ENCODE measurements at regions not wholly inside any gene's neighbourhood (a gene's known extent, or its start where the extent isn't known, plus 50 kb on each side); places are given as distances from the start of the nearest gene placed in this dataset.

DNA sequence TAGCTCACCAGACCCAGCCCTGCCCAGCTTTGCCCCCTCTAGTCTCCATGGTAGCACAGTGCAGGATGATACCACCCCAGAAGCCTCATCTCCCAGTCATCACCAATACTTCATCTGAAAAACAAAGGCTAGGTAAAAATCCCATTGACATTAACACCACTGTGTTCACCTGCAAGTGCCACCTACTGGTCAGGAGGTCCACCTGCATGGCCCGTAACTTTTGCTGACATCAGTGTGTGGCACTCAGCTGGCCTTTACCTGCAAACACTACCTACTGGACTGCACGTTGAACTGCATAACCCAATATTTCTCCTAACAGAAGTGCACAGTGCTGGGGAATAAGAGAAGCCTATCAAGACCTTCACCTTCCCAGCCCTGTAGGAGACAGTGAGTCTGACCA lies 234.7 kb upstream of the ADGRB3 start:
- no peak for DNase-seq (ENCODE audit: low spot score)
- TF ChIP-seq, protein P1, sequence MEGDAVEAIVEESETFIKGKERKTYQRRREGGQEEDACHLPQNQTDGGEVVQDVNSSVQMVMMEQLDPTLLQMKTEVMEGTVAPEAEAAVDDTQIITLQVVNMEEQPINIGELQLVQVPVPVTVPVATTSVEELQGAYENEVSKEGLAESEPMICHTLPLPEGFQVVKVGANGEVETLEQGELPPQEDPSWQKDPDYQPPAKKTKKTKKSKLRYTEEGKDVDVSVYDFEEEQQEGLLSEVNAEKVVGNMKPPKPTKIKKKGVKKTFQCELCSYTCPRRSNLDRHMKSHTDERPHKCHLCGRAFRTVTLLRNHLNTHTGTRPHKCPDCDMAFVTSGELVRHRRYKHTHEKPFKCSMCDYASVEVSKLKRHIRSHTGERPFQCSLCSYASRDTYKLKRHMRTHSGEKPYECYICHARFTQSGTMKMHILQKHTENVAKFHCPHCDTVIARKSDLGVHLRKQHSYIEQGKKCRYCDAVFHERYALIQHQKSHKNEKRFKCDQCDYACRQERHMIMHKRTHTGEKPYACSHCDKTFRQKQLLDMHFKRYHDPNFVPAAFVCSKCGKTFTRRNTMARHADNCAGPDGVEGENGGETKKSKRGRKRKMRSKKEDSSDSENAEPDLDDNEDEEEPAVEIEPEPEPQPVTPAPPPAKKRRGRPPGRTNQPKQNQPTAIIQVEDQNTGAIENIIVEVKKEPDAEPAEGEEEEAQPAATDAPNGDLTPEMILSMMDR (IDR thresholded peaks at IDR 0.05; ENCODE audit: extremely low read depth, missing control alignments) = no peak

DNA sequence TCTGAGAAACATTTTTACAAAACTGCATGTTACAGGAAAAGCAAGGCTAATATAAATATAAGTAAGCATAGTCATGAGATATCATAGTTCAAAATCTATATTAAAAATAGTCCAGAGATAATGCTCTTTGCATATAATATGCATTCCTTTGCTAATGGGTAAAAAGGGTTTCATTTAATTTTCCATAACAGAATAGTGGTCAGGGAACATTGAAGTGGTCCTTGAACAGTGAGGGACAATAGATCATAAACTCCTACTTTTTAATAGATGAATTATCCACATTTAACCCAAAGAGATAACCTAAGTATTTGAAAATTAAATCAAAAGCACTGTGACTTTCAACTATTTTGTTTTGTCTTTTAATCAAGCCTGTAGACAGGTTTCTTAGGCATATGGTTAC lies 243.1 kb upstream of the ADGRB3 start:
- DNase-seq (ENCODE audit: low spot score) = no peak
- TF ChIP-seq, protein P1 (IDR thresholded peaks at IDR 0.05; ENCODE audit: extremely low read depth, missing control alignments) = no peak

GRCh38 chr6:68372991-68373390 lies 262.1 kb upstream of the ADGRB3 start:
- TF ChIP-seq, protein P1 (IDR thresholded peaks at IDR 0.05; ENCODE audit: extremely low read depth, missing control alignments) = no peak
- DNase-seq (ENCODE audit: low spot score) = no peak

DNA sequence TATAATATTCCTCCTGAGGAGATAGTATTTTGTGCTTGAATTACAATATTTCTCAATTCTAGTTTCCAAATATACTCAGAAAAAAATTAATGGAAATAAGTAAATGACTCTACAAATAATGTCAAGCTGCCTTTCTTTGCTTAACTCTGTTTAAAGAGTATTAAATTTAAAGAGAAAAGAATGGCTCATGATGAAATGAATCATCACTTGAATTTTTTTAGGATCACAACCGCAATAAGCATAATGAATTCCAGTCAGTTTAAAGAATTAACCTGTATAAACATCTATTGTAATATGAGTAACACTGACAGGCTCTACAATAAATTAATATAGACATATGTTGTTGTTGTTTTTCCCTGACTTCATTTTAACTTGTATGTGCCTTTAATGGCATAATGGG lies 266.2 kb upstream of the ADGRB3 start:
- TF ChIP-seq, protein P1 (IDR thresholded peaks at IDR 0.05; ENCODE audit: extremely low read depth, missing control alignments) = no peak
- DNase-seq (ENCODE audit: low spot score) = no peak

DNA sequence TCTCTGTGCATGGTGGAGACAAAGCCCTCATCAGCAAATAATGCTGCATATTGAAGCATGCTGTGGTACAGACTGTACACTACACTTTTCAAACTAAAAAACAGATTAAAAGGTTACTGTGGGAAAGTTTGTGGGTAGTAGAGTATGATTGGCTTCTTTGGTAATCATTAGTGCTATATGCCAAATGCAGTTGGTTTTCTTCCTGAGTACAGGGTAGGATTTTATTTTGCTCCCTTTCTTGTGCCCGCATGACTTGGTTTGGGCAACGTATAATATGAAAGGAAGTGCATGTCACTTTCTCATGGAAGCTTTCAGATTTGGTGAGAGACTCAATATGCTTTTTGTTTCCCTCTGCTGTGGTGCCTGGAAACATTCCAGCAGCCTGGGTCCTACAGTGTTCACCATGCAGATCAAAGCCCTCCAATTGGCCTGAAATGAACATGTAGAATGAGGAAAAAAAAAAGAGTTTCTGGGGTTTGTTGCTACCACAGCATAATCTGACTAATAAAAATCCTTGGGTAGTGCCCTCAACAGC lies 270.7 kb upstream of the ADGRB3 start:
- DNase-seq (ENCODE audit: low spot score) = no peak
- TF ChIP-seq, protein P1 (IDR thresholded peaks at IDR 0.05; ENCODE audit: extremely low read depth, missing control alignments) = no peak

GRCh38 chr6:68343901-68344300 lies 291.2 kb upstream of the ADGRB3 start:
- TF ChIP-seq, protein P1 (IDR thresholded peaks at IDR 0.05; ENCODE audit: extremely low read depth, missing control alignments) = peak; percentile 18
- peak; percentile 6 for DNase-seq (ENCODE audit: low spot score)

GRCh38 chr6:68342286-68342685 lies 292.8 kb upstream of the ADGRB3 start:
- DNase-seq (ENCODE audit: low spot score) = no peak
- TF ChIP-seq, protein P1 (IDR thresholded peaks at IDR 0.05; ENCODE audit: extremely low read depth, missing control alignments) = no peak

All from GM20000 (cell line).